Hematopoietic multipotent progenitor cell treated with erythropoietin and hydrocortisone succinate and interleukin-3 and kit ligand, for 4 days (in vitro differentiated cells): ENCODE measurements at regions not wholly inside any gene's neighbourhood (a gene's known extent, or its start where the extent isn't known, plus 50 kb on each side); places are given as distances from the start of the nearest gene placed in this dataset.

Source experiments
- DNase-seq: peaks from one replicate; pipeline ENCODE4 v3.0.0-alpha.2; 2015

DNA sequence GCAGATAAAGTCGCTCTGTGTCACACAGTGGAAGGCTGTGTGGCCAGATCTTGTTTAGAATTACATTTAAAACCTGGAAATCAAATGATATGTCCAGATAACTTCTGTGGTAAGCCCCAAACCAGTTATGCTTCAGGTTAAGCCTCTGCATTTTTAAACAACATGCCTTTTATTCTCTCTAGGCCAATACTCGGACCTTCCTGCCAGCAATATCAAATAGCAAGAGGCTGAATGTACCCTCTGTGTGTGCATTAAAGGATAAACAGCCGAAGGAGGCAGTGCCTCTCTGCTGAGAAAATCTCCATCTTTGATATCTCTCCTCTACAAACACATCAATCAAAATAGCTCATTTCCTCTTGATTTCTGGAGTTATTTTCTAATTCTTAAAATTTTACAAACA is 67.1 kb upstream of the TMEM260 start:
- no peak for DNase-seq

DNA sequence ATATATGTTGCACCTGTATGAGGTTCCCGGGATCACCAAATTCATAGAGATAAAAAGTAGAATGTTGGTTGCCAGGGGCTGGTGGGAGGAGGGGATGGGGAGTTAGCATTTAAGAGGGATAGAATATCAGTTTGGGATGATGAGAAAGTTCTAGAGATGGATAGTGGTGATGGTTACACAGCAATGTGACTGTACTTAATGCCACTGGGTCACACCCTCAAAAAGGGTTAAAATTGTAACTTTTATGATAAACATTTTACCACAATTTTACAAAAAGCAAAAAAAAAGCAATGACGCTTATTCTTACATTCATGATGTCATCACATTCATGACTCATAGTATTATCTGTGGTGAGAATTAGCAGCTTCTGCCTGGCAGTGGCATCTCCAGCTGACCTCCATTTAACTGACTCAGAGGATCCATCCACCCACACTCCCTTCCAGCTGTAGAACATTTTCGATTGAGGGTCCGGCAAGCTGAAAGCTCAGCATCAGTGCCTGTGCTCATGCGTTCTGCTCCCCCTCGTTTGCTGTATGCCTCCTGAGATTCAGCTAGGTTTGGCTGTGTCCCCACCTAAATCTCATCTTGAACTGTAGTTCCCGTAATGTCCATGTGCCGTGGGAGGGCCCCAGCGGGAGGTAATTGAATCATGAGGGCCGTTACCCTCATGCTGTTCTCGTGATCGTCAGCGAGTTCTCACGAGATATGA is 64.8 kb upstream of the TMEM260 start:
- DNase-seq = peak; percentile 12

DNA sequence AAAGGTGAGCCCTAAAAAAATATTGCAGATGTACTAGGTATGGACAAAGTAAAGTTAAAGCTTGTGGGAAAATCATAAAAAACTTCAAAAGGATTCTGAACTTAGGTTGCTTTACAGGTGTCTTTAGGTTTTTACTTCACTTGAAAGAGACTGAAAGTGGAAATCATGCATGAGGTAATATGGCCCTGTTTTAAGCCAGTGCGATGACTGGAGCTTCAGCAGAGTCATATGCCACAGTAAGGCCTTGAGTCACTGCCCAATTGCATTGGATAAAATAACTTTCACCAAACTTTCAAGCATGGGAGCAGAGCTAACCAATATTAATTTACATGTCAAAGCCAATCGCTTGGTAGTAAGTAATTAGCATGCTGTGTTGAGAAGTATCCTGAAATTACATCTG is 63.9 kb upstream of the TMEM260 start:
- no peak for DNase-seq

DNA sequence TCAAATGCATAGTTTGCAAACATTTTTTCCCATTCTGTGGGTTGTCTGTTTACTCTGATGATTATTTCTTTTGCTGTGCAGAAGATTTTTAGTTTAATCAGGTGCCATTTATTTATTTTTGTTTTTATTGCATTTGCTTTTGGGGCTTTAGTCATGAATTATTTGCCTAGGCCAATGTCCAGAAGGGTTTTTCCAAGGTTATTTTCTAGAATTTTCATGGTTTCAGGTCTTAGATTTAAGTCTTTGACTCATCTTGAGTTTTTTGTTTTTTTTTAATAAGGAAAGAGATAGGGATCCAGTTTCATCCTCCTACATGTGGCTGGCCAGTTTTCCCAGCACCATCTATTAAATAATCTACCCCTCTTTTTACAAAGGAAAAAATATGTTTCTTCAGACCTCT is 57.2 kb upstream of the TMEM260 start:
- DNase-seq = no peak

DNA sequence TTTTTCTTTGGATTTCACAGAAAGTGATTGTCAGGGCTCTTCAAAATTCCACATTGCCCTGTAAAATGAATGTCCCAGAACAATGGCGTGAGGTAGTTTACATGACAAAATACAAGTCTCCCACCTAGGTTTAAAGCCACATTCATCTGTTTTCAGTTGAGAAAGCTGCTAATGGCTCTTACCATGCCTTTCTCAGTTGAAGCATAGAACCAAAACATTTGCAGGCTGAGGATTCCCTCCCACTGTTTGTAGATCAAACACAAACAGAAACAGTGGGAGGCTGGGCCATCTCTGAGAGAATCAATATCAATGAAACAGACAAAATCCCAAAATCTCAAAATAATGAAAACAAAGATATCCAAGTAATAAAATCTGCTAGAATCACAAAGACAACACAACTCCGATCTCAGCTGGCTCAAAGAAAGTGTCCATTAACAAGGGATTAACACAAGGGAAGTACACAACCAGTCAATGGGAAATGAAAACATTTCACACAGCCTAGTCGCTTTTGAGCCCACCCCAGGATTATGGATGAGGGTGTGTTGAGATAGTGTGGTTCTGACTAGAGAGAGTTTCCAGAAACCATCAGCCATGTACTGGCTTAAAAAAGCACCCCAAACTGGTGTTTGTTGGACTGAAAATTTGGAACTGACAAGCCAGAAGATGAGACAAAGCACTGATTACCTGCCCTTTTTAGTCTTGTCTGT is 54.5 kb upstream of the TMEM260 start:
- no peak for DNase-seq

DNA sequence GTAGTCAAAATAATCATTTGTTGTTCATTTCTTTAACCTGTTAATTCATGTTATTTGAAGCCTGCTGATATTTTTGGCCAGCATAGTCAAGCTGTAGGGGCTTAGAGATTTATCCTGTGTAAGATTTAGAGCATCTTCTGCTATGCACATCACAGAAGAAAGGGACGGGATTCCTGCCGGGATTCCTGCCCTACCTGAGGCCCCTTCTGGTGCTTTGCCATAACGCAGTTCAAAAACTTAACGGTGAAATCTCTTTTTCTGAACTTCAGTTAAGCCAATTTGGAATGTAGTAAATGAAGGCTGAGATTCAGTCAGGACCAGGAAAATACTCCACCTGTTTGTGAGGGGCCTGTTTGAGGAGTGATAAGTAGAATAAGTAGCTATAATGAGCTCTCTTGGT is 50.7 kb upstream of the TMEM260 start:
- no peak for DNase-seq
